ENCODE measurements at regions not wholly inside any gene's neighbourhood (a gene's known extent, or its start where the extent isn't known, plus 50 kb on each side); places are given as distances from the start of the nearest gene placed in this dataset.

DNA sequence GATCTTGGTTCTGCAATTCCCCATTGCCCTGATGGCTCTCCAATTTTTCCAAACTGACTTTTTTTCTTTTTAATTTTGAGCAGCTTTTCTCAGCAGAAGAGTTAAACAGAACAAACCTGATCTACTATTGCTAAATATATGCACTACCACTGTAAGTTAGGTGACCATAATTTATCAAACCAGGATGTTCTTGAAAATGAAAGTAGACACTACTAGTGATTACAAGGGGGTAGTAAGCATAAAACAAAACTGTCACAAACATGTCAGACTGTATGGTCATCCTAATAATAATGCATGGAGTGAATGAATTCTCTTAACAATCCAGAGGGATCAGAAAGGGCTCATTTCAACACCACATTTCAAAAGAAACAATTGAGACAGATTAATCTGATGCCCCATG, 183.0 kb upstream of the FOXN3 start:
- no peak overlapping the region for H3K4me3 ChIP-seq (ENCODE audit: low read length)
- H3F3A ChIP-seq (ENCODE audit: insufficient read depth, low read length, poor library complexity, severe bottlenecking) = no peaks in the 10 kb centered on the region
- no peaks in the 10 kb centered on the region for H4K20me1 ChIP-seq (ENCODE audit: insufficient read depth)
- H2AFZ ChIP-seq (ENCODE audit: low read depth, low read length) = no peak overlapping the region
- no peaks in the 10 kb centered on the region for H3K9me2 ChIP-seq (ENCODE audit: insufficient read depth, low read length)
- no peaks in the 10 kb centered on the region for H3K36me3 ChIP-seq (ENCODE audit: insufficient read depth, low read length)
- H3K9ac ChIP-seq (ENCODE audit: low read length) = no peak overlapping the region
- H3K4me2 ChIP-seq (ENCODE audit: low read length) = no peak overlapping the region
- TF ChIP-seq EP300 (conservative IDR thresholded peaks at IDR 0.05; ENCODE audit: poor library complexity, severe bottlenecking) (no peak), REST (IDR thresholded peaks at IDR 0.05; ENCODE audit: borderline replicate concordance) (no peak), POLR2AphosphoS5 (IDR thresholded peaks at IDR 0.05) (no peak), SMC3 (conservative IDR thresholded peaks at IDR 0.05; ENCODE audit: poor library complexity) (no peak), EZH2 (IDR thresholded peaks at IDR 0.05; ENCODE audit: borderline replicate concordance, insufficient read depth, low read length, poor library complexity, severe bottlenecking) (no peak), MXI1 (conservative IDR thresholded peaks at IDR 0.05; ENCODE audit: poor library complexity, severe bottlenecking) (no peak), RAD21 (conservative IDR thresholded peaks at IDR 0.05) (no peak), CTCF (IDR thresholded peaks at IDR 0.05; ENCODE audit: poor library complexity, severe bottlenecking) (no peak), TAF1 (IDR thresholded peaks at IDR 0.05; ENCODE audit: low read depth) (no peak)
- no peak overlapping the region for H3K27ac ChIP-seq (ENCODE audit: low read length)
- H3K79me2 ChIP-seq (replicated peaks; ENCODE audit: insufficient read depth, low read length) = no peaks in the 10 kb centered on the region
- H3K27me3 ChIP-seq (ENCODE audit: insufficient read depth, low read depth, low read length) = no peaks in the 10 kb centered on the region
- peaks cover 14% of the 10 kb centered on the region for H3K9me3 ChIP-seq (ENCODE audit: low read length)

DNA sequence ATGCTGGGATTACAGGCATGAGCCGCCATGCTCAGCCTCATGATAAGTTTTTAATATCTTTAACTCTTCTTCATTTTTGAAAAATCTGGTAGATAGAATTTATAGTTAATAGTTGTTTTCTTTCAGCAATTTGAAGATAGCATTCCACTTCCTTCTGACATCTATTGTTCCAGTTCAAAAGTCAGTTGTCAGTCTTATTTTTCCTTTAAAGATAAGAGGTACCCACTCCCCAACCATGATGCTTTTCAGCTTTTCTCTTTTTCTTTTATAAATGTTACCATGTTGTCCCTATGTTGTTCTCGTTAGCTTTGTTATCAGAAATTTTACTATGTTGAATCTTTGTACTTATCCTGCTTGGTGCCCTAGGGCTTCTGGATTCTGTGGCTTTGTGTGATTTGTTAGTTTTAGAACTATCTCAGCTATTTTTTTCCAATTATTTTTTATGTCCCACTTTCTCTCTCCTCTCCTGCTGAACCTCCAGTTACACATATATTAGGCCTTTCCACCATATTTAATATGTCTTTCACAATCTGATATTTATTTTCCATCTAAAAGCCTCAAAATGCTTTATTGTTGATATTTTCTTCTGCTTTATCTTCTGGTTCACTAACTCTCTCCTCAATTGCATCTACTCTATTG, 181.6 kb upstream of the FOXN3 start:
- Histone ChIP-seq H3K9ac (ENCODE audit: low read length) (no peak overlapping the region), H3K9me3 (ENCODE audit: low read length) (peaks cover 14% of the 10 kb centered on the region), H4K20me1 (ENCODE audit: insufficient read depth) (no peaks in the 10 kb centered on the region), H3K27ac (ENCODE audit: low read length) (no peak overlapping the region), H3K27me3 (ENCODE audit: insufficient read depth, low read depth, low read length) (no peaks in the 10 kb centered on the region), H3K9me2 (ENCODE audit: insufficient read depth, low read length) (no peaks in the 10 kb centered on the region), H3K4me2 (ENCODE audit: low read length) (no peak overlapping the region), H3K4me3 (ENCODE audit: low read length) (no peak overlapping the region), H3K79me2 (replicated peaks; ENCODE audit: insufficient read depth, low read length) (no peaks in the 10 kb centered on the region), H3F3A (ENCODE audit: insufficient read depth, low read length, poor library complexity, severe bottlenecking) (no peaks in the 10 kb centered on the region), H3K36me3 (ENCODE audit: insufficient read depth, low read length) (no peaks in the 10 kb centered on the region), H2AFZ (ENCODE audit: low read depth, low read length) (no peak overlapping the region)
- TF ChIP-seq SMC3 (conservative IDR thresholded peaks at IDR 0.05; ENCODE audit: poor library complexity) = no peak
- no peak for TF ChIP-seq CTCF (IDR thresholded peaks at IDR 0.05; ENCODE audit: poor library complexity, severe bottlenecking)
- no peak for TF ChIP-seq MXI1 (conservative IDR thresholded peaks at IDR 0.05; ENCODE audit: poor library complexity, severe bottlenecking)
- no peak for TF ChIP-seq EP300 (conservative IDR thresholded peaks at IDR 0.05; ENCODE audit: poor library complexity, severe bottlenecking)
- no peak for TF ChIP-seq RAD21 (conservative IDR thresholded peaks at IDR 0.05)
- no peak for TF ChIP-seq TAF1 (IDR thresholded peaks at IDR 0.05; ENCODE audit: low read depth)
- TF ChIP-seq POLR2AphosphoS5 (IDR thresholded peaks at IDR 0.05) = no peak
- TF ChIP-seq REST (IDR thresholded peaks at IDR 0.05; ENCODE audit: borderline replicate concordance) = no peak
- no peak for TF ChIP-seq EZH2 (IDR thresholded peaks at IDR 0.05; ENCODE audit: borderline replicate concordance, insufficient read depth, low read length, poor library complexity, severe bottlenecking)

Data from neural cell (in vitro differentiated cells).